22Rv1 (cell line): ENCODE measurements at regions not wholly inside any gene's neighbourhood (a gene's known extent, or its start where the extent isn't known, plus 50 kb on each side); places are given as distances from the start of the nearest gene placed in this dataset.

Experiments used
- H3K27ac ChIP-seq: fragments of 450-650 bp; 2 replicates; pipeline ENCODE4 v1.5.1; 2017
- ZFX ChIP-seq: fragments of 450-650 bp; IDR thresholded peaks from 2 replicates; pipeline ENCODE4 v1.6.1; 2017; ENCODE audit warnings: antibody characterized with exemption, borderline replicate concordance
- TF ChIP-seq, protein P1 (sequence below): fragments of 450-650 bp; IDR thresholded peaks from 2 replicates; pipeline ENCODE4 v1.5.1; 2017; ENCODE audit warnings: mild to moderate bottlenecking

DNA sequence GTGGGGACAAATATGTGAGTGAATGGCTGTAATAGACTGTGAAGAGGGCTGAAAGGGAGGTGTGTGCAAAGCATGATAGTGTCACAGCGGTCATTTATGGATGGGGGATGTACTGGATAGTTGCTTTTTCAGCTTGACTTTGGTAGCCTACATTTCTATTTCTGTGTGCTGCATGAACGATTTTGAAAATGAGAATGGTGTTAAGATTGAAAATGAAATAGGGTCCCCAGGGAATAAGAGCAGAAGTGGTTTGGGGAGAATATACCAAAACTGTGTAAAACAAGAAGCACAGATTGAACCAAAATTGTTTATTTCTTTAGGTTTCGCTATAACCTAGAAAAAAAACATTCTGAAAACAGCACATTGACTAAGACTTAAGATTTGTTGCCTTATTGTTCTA is 58.8 kb upstream of the CLNK start:
- TF ChIP-seq ZFX: no peak
- TF ChIP-seq, protein P1, sequence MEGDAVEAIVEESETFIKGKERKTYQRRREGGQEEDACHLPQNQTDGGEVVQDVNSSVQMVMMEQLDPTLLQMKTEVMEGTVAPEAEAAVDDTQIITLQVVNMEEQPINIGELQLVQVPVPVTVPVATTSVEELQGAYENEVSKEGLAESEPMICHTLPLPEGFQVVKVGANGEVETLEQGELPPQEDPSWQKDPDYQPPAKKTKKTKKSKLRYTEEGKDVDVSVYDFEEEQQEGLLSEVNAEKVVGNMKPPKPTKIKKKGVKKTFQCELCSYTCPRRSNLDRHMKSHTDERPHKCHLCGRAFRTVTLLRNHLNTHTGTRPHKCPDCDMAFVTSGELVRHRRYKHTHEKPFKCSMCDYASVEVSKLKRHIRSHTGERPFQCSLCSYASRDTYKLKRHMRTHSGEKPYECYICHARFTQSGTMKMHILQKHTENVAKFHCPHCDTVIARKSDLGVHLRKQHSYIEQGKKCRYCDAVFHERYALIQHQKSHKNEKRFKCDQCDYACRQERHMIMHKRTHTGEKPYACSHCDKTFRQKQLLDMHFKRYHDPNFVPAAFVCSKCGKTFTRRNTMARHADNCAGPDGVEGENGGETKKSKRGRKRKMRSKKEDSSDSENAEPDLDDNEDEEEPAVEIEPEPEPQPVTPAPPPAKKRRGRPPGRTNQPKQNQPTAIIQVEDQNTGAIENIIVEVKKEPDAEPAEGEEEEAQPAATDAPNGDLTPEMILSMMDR: no peak
- no peak overlapping the region for H3K27ac ChIP-seq

DNA sequence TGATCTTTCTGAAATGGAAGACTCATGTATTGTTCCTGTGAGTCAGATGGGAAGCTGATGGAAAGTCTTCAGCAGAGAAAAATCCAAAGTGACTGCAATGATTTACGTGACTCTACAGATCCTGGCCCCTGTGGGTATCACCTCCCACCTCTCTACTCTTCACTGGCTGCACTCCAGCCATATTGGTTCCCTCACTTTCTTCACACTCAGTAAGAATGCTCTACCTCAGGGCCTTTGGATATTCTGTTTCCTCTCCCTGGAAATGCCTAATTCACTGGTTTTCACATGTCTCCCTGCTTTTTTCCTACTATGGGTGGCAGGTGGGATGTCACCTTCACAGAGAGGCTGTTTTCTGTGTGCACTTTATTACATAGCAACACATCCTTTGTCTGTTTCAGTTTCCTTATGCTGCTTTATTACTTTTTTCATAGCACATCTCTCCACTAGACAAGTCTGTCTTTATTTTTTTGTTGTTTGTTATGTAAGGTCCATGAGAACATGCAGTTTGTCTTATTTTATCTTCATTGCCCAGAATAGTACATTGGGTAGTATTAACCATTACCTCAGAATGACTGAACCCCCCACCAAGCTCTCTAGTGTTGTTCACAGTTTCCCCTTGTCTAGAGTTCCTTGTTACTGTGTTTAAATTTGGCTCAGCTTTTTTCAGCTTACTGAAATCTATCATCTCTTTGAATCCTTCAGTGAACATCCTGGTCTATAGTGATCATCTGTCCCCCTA is 57.6 kb upstream of the CLNK start:
- TF ChIP-seq ZFX: no peak
- TF ChIP-seq, protein P1: no peak
- no peak overlapping the region for H3K27ac ChIP-seq

DNA sequence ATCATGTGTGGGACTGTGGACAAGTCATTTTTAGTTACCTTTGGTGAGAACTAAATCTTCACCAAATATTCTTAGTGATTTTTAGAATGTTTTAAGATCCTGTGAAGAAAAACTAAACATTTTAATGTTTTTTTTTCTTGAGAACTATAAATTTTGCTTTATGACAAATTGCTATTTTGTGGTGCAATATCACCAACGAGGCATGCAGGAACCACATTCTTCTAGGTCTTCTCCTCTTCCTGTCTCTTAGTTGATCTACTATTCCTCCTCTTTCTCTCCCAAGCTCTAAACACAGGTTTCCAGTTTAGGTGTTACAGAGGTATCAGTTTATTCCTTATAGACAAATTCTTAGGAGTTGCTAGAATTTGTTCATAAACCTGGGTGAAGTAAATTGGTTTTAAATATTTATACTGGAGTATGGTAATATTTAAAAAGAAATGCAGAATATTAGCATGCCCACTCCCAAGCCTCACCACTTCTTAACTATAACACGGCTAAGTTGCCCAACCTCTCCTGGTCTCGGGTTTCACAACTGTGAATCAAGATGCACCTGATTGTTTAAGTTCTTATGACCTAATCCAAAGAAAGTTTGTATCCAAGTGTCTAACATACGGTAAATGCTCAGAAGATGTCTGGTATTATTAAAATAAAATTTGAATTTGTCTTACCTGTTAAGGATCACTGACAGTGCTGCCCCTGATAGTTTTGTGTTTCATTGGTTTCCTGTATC is 56.5 kb upstream of the CLNK start:
- no peak overlapping the region for H3K27ac ChIP-seq
- no peak for TF ChIP-seq ZFX
- TF ChIP-seq, protein P1: no peak

DNA sequence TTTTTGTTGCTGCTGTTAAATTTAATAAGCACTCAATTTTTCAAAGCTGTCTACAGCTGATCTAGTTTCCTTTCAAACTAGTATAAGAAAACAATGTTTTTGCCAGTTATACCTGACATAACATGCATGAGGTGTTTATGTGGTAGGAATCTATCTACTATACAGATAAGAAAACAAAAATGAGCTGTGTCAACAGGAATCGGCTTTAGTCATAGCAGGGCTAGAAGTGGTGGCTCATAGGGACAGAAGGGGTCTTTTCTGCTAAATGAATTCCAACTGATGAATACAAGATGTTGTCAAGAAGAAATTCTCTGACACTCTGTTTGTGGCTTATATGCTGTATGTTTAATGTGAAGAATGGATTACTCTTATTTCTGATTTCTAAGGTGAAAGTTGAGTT is 55.7 kb upstream of the CLNK start:
- TF ChIP-seq ZFX: no peak
- TF ChIP-seq, protein P1: no peak
- H3K27ac ChIP-seq: no peak overlapping the region

DNA sequence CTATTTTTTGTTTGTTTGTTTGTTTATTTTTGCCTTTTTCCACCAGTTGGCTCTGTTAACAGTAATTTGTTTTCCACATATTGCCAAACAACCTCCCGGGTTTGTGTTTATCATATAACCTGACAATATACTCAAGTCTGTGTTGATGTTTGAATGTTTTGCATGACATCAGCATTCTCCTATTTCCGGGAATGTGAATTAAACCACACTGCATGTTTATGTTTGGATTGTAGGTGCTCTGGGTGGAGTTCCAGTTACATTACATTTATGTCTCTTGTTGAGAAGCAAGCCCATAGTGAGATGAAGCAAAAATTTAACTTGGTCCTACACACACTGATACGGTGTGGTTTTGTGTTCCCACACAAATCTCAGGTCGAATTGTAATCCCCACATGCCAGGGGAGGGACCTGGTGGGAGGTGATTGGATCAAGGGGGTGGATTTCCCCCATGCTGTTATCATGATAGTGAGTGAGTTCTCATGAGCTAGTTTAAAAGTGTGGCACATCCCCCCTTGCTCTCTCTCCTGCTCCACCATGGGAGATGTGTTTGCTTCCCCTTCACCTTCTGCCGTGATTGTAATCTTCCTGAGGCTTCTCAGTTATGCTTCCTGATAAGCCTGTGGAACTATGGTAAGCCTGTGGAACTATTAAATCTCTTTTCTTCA is 54.4 kb upstream of the CLNK start:
- TF ChIP-seq, protein P1: no peak
- TF ChIP-seq ZFX: no peak
- H3K27ac ChIP-seq: no peak overlapping the region

DNA sequence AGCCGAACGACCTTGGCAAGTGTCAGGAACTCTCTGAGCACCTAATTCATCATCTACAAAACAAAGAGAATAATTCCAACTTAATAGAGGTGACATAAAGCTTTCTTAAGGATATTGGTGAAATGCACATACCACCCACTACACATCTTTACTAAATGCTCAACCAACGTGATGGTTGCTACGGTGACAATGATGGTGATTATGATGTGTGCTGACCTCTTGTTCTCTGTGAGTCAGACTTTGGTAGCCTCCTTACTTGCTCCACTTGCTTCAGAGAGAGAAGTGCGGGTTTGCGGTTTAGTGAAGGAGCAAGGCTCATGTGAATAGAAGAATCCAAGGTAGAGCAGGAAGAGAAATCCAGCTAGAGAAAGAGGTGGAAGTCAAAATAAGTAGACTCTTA is 52.8 kb upstream of the CLNK start:
- no peak for TF ChIP-seq ZFX
- TF ChIP-seq, protein P1: no peak
- H3K27ac ChIP-seq: no peak overlapping the region

DNA sequence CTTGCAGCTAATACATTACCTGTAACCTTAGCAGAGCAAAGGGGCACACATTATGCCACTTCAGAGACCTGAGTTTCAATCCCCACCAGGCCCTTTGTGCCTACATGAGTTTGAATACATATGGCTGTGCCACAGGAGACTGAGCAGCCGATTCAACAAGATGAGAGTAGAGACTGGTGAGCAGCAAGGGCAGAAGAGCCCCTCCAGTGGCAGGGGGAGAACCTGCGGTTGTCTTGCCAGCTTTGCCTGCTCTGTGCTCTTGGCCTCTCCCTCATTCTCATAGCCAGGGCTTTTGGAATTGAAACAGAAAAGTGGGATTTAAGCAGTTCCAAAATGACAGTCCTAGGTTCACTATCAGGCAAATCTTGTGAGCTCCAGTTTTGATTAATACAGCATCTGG is 52.3 kb upstream of the CLNK start:
- no peak overlapping the region for H3K27ac ChIP-seq
- TF ChIP-seq ZFX: no peak
- TF ChIP-seq, protein P1: no peak
